ENCODE measurements at regions not wholly inside any gene's neighbourhood (a gene's known extent, or its start where the extent isn't known, plus 50 kb on each side); places are given as distances from the start of the nearest gene placed in this dataset.

GRCh38 chr2:60163691-60164090 is 389.8 kb downstream of the BCL11A start (continued):
- TF ChIP-seq ZBTB11 (CRISPR knock-in tag; IDR thresholded peaks at IDR 0.05): no peak
- TF ChIP-seq POLR2AphosphoS5 (IDR thresholded peaks at IDR 0.05; ENCODE audit: low read length): no peak
- TF ChIP-seq MTA2 (IDR thresholded peaks at IDR 0.05; ENCODE audit: low read depth): no peak
- no peak for TF ChIP-seq MTA3 (IDR thresholded peaks at IDR 0.05; ENCODE audit: borderline replicate concordance, low read length)
- no peak for TF ChIP-seq RB1 (IDR thresholded peaks at IDR 0.05; ENCODE audit: borderline replicate concordance)

GRCh38 chr2:60159519-60159918 is 393.9 kb downstream of the BCL11A start:
- peak overlapping the region; percentile 7; the same call in 1 of the 2 replicates for H2AFZ ChIP-seq (ENCODE audit: control insufficient read depth, low read depth, low read length)
- ATAC-seq (no peak), FAIRE-seq (no peak), DNase-seq (ENCODE audit: low read depth, low spot score) (no peak)
- CTCF ChIA-PET: no interaction called here
- POLR2A ChIA-PET: no interaction called here
- 30% methylated on average over 2 of the region's 2 CpGs for WGBS (ENCODE audit: insufficient coverage, insufficient replicate concordance, low lambda C conversion rate, missing lambda C conversion rate)
- no peaks in the 10 kb centered on the region for H3K9me3 ChIP-seq (replicated peaks; ENCODE audit: control insufficient read depth, insufficient read depth, low read length)
- no peaks in the 10 kb centered on the region for H3K36me3 ChIP-seq (ENCODE audit: control insufficient read depth in 2 of 2, insufficient read depth in 2 of 2, low read length in 1 of 2)
- H3K4me3 ChIP-seq: no peak overlapping the region
- no peaks in the 10 kb centered on the region for H4K20me1 ChIP-seq (ENCODE audit: control insufficient read depth, insufficient read depth)
- no peaks in the 10 kb centered on the region for H3K79me2 ChIP-seq (ENCODE audit: control insufficient read depth, insufficient read depth, low read length)
- SMC1A ChIA-PET (ENCODE audit: uncharacterized antibody, unreplicated experiment): no interaction called here
- no peak overlapping the region for H3K9ac ChIP-seq (ENCODE audit: control insufficient read depth, insufficient read depth, low read length)
- BruUV-seq (replicated peaks): no TSS peak
- TF ChIP-seq TCF12 (IDR thresholded peaks at IDR 0.05; ENCODE audit: low read depth, low read length) (no peak), CREB1 (IDR thresholded peaks at IDR 0.05; ENCODE audit: low read depth) (no peak), ZBTB40 (IDR thresholded peaks at IDR 0.05; ENCODE audit: borderline replicate concordance) (no peak), REST (IDR thresholded peaks at IDR 0.05; ENCODE audit: low read depth, low read length) (no peak)
- RAD21 ChIA-PET (ENCODE audit: unreplicated experiment): no interaction called here
- intact Hi-C loops (cut with micrococcal nuclease; ENCODE audit: unreplicated experiment): no loop called here
- H3K4me1 ChIP-seq (ENCODE audit: control insufficient read depth, insufficient read depth, low read length): peaks cover 15% of the 10 kb centered on the region
- in situ Hi-C loops (cut with MboI): no loop called here
- H3K27me3 ChIP-seq (replicated peaks in 1 of 2; ENCODE audit: control insufficient read depth in 2 of 2, insufficient read depth in 2 of 2, low read length in 1 of 2): no peaks in the 10 kb centered on the region
- peak overlapping the region; percentile 46; the same call in 1 of the 2 replicates for H3K4me2 ChIP-seq (ENCODE audit: control insufficient read depth, insufficient read depth)
- no peak overlapping the region for H3K27ac ChIP-seq (ENCODE audit: control insufficient read depth, insufficient read depth)

Data from GM12878 (cell line).